Stimulated activated memory B cell treated with anti-CD40 and anti-IgM and Interleukin-4, amounts not matched to agents 10 μg/mL and 1 μg/mL and 100 μg/mL, for 72 hours (primary cell): ENCODE measurements at regions not wholly inside any gene's neighbourhood (a gene's known extent, or its start where the extent isn't known, plus 50 kb on each side); places are given as distances from the start of the nearest gene placed in this dataset.
"Not testable (repeated sequence)": the region's sequence is repeated elsewhere in the genome, so short reads cannot be mapped to it uniquely, and the experiment has no call there.

Experiments
- ATAC-seq: fragments of 150-1000 bp; cut with Tn5 transposase; 2 replicates; pipeline ENCODE4 v1.10.0; 2021
- H3K27ac Mint-ChIP-seq: one replicate; pipeline ENCODE4 v1.8.0; 2022; ENCODE audit warnings: mild to moderate bottlenecking, mixed read lengths
- H3K27me3 Mint-ChIP-seq: one replicate; pipeline ENCODE4 v1.8.0; 2022; ENCODE audit warnings: mixed read lengths
- H3K36me3 Mint-ChIP-seq: one replicate; pipeline ENCODE4 v1.8.0; 2022; ENCODE audit warnings: mixed read lengths
- H3K4me1 Mint-ChIP-seq: one replicate; pipeline ENCODE4 v1.8.0; 2022; ENCODE audit warnings: mixed read lengths
- H3K4me3 Mint-ChIP-seq: one replicate; pipeline ENCODE4 v1.8.0; 2022; ENCODE audit warnings: mild to moderate bottlenecking, moderate library complexity, mixed read lengths
- H3K9me3 Mint-ChIP-seq: one replicate; pipeline ENCODE4 v1.8.0; 2022; ENCODE audit warnings: mixed read lengths

DNA sequence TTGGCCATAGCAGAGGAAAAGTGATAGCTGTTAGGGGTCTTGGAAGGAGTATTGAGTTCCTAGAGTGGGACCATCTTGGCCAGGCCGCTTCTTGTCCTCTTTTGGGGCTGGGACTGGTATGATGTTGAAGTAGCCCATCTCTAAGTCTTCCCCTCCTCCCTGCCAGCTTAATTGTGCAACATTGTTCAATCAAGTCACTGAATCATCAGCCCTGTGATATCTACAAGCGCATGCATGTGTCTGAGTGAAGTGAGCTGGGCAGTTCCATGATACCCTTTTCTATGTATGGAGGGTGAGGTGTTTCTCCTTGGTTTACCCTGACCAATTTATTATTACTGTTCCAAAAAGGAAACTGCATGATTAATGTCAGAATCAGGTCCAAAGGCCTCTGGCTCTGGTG, 112.2 kb downstream of the C9orf152 start:
- no peak for ATAC-seq
- Mint-ChIP-seq H3K36me3 (peaks cover 65% of the 10 kb centered on the region), H3K27me3 (no peaks in the 10 kb centered on the region), H3K27ac (no peak overlapping the region), H3K4me1 (peaks cover 82% of the 10 kb centered on the region), H3K9me3 (peaks cover 3% of the 10 kb centered on the region), H3K4me3 (no peak overlapping the region)

DNA sequence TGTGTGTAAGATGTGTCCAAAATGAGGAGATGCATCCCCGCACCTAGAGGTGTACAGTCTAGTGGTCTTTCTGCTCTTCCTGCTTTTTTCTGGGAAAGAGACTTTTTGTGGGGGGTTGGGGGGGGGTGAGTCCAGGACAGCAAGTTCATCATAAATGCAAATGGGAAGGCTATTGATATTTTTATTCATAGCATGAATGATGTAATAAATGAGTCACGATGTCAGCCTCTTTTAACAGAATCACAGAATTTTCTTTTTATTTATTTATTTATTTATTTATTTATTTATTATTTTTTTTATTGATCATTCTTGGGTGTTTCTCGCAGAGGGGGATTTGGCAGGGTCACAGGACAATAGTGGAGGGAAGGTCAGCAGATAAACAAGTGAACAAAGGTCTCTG, 111.3 kb downstream of the C9orf152 start:
- H3K27me3 Mint-ChIP-seq, H3K27ac Mint-ChIP-seq, H3K4me3 Mint-ChIP-seq, ATAC-seq, H3K9me3 Mint-ChIP-seq: not testable (repeated sequence)
- H3K4me1 Mint-ChIP-seq = peaks cover 82% of the 10 kb centered on the region
- H3K36me3 Mint-ChIP-seq = peaks cover 61% of the 10 kb centered on the region

DNA sequence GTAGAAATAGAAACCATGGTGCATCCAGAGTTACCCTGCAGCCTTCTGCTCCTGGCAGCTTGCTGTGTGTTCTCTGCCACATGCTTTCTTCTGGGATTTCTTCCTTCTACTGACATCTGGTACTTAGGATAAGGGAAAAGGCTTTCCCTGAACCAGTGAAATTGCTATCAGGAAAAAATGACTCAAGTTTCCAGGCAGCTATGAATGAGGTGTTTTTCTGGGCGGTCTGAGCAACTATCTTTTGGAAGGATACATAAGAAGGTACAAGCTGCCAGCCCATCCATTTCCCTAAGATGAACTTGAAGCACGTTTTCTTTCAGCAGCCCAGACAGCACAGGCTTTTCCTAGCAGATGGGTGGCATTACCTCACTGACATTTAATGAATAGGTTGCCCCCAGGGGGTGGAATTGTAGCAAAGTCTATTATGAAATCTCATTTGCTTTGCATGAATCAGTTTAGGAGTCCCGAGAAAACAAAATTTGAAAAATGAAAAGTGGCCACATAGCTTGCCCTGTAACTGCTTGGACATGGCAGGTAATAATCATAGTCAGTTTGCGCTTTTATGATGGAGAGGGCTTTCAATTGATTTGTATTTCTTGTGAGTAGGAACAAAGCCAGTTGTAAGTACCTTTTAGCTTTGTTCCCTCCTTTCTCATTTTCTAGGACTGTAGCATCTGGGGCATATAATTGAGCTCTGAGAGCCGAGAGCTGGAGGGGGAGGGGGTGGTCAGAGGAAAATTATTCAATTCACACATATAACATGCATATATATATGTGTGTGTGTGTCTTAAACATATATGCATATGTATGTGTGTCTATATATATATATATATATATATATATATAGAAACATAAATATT, 108.5 kb downstream of the C9orf152 start:
- no peak for ATAC-seq

DNA sequence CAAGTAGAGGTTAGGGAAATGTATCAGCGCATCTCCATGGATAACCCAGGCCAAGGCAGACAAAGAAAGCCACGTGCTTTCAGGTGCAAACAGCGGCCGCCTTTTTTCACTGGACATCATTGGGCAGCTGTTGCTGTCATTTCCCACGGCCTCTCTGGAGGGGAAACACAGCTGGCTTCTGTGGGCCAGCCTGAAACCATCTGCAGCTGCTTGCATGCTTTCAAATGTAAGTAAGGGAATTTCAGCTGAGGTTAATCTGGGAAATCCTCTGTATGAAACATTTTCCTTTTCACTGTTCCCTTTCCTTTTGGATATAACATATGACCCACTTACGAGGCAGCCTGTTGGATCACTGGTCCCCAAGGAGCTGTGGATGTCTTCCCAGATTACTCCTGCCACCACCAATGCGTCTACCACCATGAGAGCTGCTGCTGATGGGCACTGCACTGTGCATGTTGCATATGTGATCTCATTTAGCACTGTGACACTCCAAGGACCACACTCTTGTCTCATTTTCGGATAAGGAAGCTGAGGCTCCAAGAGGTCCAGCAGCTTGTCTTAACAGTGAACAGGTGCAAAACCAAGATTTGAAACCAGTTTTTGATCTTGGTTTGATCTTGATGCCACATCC, 106.3 kb downstream of the C9orf152 start:
- peak; percentile 65 for ATAC-seq
- H3K9me3 Mint-ChIP-seq = no peaks in the 10 kb centered on the region
- peaks cover 53% of the 10 kb centered on the region for H3K36me3 Mint-ChIP-seq
- peak overlapping the region; percentile 51 for H3K27ac Mint-ChIP-seq
- peaks cover 75% of the 10 kb centered on the region for H3K4me1 Mint-ChIP-seq
- no peak overlapping the region for H3K4me3 Mint-ChIP-seq
- H3K27me3 Mint-ChIP-seq = no peaks in the 10 kb centered on the region

More for the DNA sequence above, 108.5 kb downstream of the C9orf152 start:
- peak overlapping the region; percentile 60 for H3K27ac Mint-ChIP-seq
- no peaks in the 10 kb centered on the region for H3K9me3 Mint-ChIP-seq
- no peaks in the 10 kb centered on the region for H3K27me3 Mint-ChIP-seq
- H3K36me3 Mint-ChIP-seq = peaks cover 54% of the 10 kb centered on the region
- peaks cover 79% of the 10 kb centered on the region for H3K4me1 Mint-ChIP-seq
- H3K4me3 Mint-ChIP-seq = no peak overlapping the region

DNA sequence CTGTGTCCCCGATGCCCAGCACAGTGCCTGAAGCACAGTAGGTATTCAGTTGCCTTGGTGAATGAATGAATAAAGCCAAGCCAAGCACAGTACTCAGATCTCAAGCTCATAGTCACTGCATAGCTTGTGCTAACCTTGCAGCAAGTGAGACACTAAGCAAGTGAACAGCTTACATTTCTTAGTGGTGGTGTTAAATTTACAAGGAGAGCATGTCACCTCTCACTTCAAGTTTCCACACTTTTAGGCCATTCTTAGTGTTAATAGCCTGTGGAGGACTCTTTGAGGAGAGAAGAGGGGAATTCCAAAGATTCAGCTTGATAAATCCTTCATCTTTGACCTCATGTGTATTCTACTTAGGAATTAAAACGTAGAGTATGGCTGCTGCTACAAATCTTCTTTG, 104.7 kb downstream of the C9orf152 start:
- Mint-ChIP-seq H3K27me3 (no peaks in the 10 kb centered on the region), H3K27ac (peak overlapping the region; percentile 73), H3K9me3 (no peaks in the 10 kb centered on the region), H3K4me3 (peak overlapping the region; percentile 27), H3K4me1 (peaks cover 73% of the 10 kb centered on the region), H3K36me3 (peaks cover 50% of the 10 kb centered on the region)
- ATAC-seq = no peak

DNA sequence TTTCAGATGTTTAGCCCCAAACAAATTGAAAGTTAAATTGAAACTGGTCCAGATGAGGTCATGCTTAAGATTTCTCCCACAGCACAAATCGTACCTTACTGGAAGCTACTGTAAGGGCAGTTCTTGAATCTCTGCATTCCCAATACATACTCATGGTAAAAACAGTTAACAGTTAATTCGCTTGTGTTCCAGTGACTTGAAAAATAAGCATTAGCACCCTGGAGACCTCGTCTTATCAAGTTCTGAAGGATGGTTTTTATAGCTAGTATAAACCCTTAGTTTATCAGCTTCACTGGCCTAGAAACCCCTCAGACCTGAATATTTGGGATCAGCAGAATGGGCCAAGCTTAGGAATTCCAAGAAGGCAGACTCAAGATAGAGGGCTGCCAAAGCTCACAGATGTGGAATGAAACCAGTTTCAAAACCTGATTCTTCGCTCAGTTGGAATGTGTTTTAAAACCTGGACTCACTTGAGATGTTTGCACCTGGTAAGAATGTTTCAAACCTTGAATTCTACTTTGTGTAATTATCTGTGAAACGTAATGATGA, 103.6 kb downstream of the C9orf152 start:
- no peak for ATAC-seq
- Mint-ChIP-seq H3K4me1 (peaks cover 67% of the 10 kb centered on the region), H3K36me3 (peaks cover 41% of the 10 kb centered on the region)

DNA sequence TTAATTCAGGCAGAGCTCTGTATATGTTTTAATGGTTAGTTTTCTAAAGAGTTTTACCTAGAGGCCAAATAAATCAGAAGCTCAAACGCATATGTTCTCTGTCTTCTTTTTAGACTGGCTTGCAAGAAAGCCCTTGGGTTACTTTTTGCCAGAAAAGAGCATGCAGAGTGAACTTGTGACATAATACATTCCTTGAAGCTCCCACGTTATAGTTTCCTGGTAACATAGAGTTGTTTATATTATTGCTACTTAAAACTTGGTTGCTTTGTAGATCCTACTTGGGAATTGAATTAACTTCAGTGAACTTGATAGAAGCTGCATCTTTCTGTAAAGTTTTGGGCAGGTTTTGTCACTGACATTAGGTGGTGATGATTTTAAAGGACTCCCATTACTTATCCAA, 102.9 kb downstream of the C9orf152 start:
- Mint-ChIP-seq H3K4me3 (no peak overlapping the region), H3K9me3 (no peaks in the 10 kb centered on the region), H3K36me3 (peaks cover 37% of the 10 kb centered on the region), H3K27ac (peak overlapping the region; percentile 58), H3K27me3 (no peaks in the 10 kb centered on the region), H3K4me1 (peaks cover 67% of the 10 kb centered on the region)
- no peak for ATAC-seq

More for the DNA sequence above, 103.6 kb downstream of the C9orf152 start:
- Mint-ChIP-seq H3K4me3 (no peak overlapping the region), H3K27ac (peak overlapping the region; percentile 73), H3K9me3 (no peaks in the 10 kb centered on the region), H3K27me3 (no peaks in the 10 kb centered on the region)

DNA sequence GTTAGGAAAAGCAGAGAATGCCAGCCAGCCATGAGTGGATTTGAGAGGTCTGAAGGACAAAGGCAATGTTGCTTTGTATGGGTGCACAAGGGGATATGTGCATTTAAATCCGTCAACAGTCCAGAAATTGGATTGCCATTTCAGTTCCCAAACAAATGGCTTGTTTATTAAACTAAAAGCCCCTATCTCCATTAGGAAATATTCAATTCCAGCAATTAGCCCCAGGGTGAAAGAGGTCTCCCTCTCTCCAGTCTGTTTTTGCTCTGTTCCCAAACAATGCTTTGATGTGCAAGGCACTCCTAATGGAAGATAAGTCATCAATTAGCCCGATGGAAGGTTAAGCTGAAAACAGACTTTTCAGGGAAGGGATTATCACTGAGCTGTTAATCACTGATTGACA, 101.3 kb downstream of the C9orf152 start:
- H3K36me3 Mint-ChIP-seq = peaks cover 26% of the 10 kb centered on the region
- H3K27ac Mint-ChIP-seq = peak overlapping the region; percentile 58
- H3K4me1 Mint-ChIP-seq = peaks cover 65% of the 10 kb centered on the region
- H3K9me3 Mint-ChIP-seq = no peaks in the 10 kb centered on the region
- H3K4me3 Mint-ChIP-seq = no peak overlapping the region
- H3K27me3 Mint-ChIP-seq = no peaks in the 10 kb centered on the region
- no peak for ATAC-seq

DNA sequence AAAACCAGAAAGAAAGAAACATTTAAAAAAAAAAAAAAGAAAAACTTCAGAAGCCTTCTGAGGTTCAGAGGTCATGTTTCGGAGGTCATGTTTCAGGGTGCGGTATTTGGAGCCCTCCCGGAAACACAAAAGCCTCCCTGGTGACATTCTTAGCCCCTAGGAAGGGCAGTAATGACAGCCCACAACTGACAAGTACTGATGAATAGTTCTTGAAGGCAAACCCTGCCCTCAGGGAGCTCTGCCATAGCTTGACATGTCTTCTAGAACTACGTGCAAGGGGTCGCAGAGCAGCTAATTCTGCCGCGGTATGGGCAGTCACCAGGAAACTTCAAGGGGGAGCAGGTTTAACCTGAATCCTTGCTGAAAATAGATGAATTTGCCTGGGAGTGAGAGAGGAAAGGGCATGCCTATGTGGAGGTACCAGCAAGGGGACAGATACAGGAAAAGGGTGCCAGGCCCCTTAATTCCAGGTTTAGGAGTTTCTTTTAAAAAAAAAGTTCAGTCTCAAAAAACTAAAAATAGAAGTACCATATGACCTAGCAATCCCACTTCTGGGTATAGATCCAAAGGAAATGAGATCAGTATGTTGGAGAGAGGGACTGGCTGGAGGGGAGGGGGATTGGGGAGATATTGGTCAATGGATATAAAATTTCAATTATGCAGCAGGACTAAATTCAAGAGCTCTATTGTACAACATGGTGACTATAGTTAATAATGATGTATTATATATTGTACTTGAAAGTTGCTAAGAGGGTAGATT, 98.4 kb downstream of the C9orf152 start:
- ATAC-seq = peak; percentile 17
- Mint-ChIP-seq H3K4me3 (peak overlapping the region; percentile 48), H3K9me3 (no peaks in the 10 kb centered on the region), H3K4me1 (peaks cover 65% of the 10 kb centered on the region), H3K27me3 (no peaks in the 10 kb centered on the region), H3K27ac (peak overlapping the region; percentile 63), H3K36me3 (peaks cover 32% of the 10 kb centered on the region)

DNA sequence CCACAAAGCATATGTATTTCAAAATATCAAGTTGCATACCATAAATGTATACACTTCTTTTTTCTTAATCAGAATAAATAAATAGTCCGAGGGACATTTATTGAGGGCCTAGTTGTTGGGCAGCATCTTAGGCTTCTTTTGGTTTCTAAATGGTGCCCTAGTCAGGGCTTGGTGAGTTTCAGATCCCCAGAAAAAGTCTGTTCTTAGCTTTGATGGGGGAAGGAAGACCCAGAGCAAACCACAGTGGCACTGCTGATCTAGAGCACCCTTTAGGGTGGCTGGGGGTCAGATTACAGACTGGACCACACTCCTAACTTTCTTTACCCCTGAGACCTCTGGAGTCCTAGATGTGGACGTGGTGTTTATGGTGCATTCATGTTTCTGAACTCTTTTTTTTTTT, 97.8 kb downstream of the C9orf152 start:
- H3K36me3 Mint-ChIP-seq = peaks cover 38% of the 10 kb centered on the region
- peak; percentile 88 for ATAC-seq
- no peak overlapping the region for H3K4me3 Mint-ChIP-seq
- H3K27me3 Mint-ChIP-seq = no peaks in the 10 kb centered on the region
- H3K4me1 Mint-ChIP-seq = peaks cover 72% of the 10 kb centered on the region
- H3K27ac Mint-ChIP-seq = peak overlapping the region; percentile 63
- no peaks in the 10 kb centered on the region for H3K9me3 Mint-ChIP-seq

DNA sequence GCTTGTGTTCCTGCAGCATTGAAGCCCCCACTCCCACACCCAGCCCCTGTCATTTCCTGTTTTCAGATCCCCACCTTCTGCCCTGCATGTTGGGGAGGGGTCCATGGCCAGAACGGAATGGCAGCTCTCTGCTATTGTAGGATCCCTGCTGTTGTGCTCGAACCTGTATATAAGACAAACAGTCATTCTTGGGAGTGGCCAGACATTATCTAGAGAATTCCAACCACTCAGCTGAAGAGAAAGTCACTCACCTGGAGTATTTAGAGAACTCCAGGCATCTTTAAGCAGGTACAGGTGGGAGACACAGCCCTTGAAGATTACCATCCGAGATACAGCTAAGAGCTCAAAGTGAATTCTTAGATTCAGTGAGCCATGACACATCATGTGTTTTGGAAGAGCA, 96.1 kb downstream of the C9orf152 start:
- H3K27me3 Mint-ChIP-seq = no peaks in the 10 kb centered on the region
- peaks cover 73% of the 10 kb centered on the region for H3K4me1 Mint-ChIP-seq
- no peak overlapping the region for H3K27ac Mint-ChIP-seq
- no peaks in the 10 kb centered on the region for H3K9me3 Mint-ChIP-seq
- H3K4me3 Mint-ChIP-seq = peak overlapping the region; percentile 46
- H3K36me3 Mint-ChIP-seq = peaks cover 43% of the 10 kb centered on the region
- no peak for ATAC-seq

DNA sequence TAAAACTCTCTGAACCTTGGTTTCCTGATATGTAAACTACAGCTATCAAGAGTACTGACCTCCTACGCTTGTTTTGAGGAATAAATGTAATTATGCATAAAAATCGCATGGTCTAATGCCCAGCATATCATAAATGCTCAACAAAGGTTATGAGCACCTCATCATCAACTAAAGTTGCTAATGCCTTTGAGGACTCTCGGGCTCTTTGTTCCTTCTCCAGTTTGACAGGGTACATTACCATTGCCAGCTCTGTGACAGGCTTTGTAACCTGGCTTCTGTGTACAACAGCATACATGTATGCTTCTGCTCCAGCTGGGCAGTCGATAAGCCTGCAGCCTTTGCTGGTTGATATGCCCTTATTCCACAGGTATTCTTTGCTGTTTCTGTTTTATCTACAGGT, 95.2 kb downstream of the C9orf152 start:
- no peak overlapping the region for H3K27ac Mint-ChIP-seq
- H3K27me3 Mint-ChIP-seq = no peaks in the 10 kb centered on the region
- H3K9me3 Mint-ChIP-seq = no peaks in the 10 kb centered on the region
- H3K4me3 Mint-ChIP-seq = no peak overlapping the region
- peaks cover 51% of the 10 kb centered on the region for H3K36me3 Mint-ChIP-seq
- ATAC-seq = peak; percentile 21
- H3K4me1 Mint-ChIP-seq = peaks cover 82% of the 10 kb centered on the region

DNA sequence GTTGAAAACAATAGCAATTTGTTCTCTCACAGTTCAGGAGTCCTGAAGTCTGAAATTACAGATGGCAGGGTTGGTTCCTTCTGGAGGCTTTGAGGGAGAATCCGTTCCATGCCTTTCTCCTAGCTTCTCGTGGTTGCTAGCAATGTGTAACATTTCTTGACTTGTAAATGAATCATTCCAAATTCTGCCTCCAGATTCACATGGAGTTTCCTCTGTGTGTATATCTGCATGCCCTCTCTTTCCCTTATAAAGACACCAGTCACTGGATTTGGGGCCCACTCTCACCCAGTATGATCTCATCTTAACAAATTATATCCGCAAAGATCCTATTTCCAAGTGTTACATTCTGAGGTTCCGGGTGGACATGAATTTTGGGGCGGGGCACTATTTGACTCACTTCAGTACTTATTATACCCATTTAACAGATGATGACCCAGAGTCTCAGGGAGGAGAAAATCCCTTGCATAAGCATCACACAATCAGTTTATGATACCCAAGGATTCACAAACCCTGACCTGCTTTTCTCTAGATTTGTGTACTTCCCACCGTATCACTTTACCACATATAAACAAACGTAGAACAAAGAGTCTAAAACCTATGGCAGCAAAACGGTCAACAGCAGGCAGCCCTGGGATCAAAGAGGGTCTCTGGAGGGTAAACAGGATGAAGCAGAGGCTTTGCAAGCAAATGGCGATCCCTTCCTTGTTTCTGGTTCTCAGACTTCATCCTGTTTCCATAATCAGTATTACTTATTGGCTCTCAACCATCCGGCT, 93.7 kb downstream of the C9orf152 start:
- ATAC-seq = no peak
- H3K27ac Mint-ChIP-seq = no peak overlapping the region

DNA sequence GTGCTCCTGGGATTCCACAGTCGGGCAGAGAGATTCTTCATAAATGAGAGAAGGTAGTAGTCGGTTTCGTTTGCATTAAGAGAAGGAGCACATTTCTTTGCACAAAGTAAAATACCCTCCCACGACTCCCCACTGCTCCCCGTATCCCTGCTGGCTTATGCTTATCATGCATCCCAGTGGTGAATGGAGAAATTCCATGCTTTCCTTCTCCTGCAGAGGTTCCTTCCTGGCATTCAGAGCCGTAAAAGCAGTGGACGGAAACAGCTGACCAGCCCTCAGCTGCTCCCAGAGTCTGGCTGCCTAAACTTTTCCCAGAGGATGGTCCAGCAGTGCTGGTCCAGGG, 93.1 kb downstream of the C9orf152 start:
- Mint-ChIP-seq H3K27ac (no peak overlapping the region), H3K36me3 (peaks cover 69% of the 10 kb centered on the region), H3K4me1 (peaks cover 90% of the 10 kb centered on the region), H3K9me3 (no peaks in the 10 kb centered on the region), H3K27me3 (no peaks in the 10 kb centered on the region), H3K4me3 (no peak overlapping the region)
- ATAC-seq = no peak

More for the DNA sequence above, 93.7 kb downstream of the C9orf152 start:
- no peak overlapping the region for H3K4me3 Mint-ChIP-seq
- H3K9me3 Mint-ChIP-seq = no peaks in the 10 kb centered on the region
- H3K36me3 Mint-ChIP-seq = peaks cover 63% of the 10 kb centered on the region
- H3K4me1 Mint-ChIP-seq = peaks cover 90% of the 10 kb centered on the region
- H3K27me3 Mint-ChIP-seq = no peaks in the 10 kb centered on the region
